Lower leg skin (tissue), 4 donors: ENCODE measurements at regions not wholly inside any gene's neighbourhood (a gene's known extent, or its start where the extent isn't known, plus 50 kb on each side); places are given as distances from the start of the nearest gene placed in this dataset.

ENCODE experiments used
- DNase-seq, 2 donors: peaks; one replicate each; pipeline ENCODE4 v3.0.0-alpha.2; 2019; ENCODE audit warnings: low spot score in 2 of 2
- H3K4me3 ChIP-seq: fragments of 200-600 bp; sonication (generic); 2 replicates; pipeline ENCODE4 v1.5.1; 2017; ENCODE audit warnings: mild to moderate bottlenecking, low read depth; ENCODE audit not compliant: poor library complexity, severe bottlenecking
- POLR2A ChIP-seq, 2 donors: fragments of 450-650 bp; IDR thresholded peaks; one replicate each; pipeline ENCODE4 v1.6.1; 2016 to 2017; ENCODE audit warnings: antibody characterized with exemption in 2 of 2, mild to moderate bottlenecking in 1 of 2, moderate library complexity in 1 of 2
- WGBS, 2 donors: methylation state at CpG; one replicate each; pipeline ENCODE4 v1.1.5; 2018; 5-methylcytosine and 5-hydroxymethylcytosine counted together
- intact Hi-C: fragments of 100-400 bp; cut with DNase I; formaldehyde crosslinking; loops from one replicate; pipeline ENCODE4 v1.15.0; 2023; ENCODE audit warnings: low total_unique reads
- TF ChIP-seq, protein P1 (sequence below), 3 donors: fragments of 450-650 bp; IDR thresholded peaks; one replicate each; pipeline ENCODE4 v1.5.1; 2016; ENCODE audit warnings: antibody characterized with exemption in 3 of 3, mild to moderate bottlenecking in 3 of 3, moderate library complexity in 2 of 3

DNA sequence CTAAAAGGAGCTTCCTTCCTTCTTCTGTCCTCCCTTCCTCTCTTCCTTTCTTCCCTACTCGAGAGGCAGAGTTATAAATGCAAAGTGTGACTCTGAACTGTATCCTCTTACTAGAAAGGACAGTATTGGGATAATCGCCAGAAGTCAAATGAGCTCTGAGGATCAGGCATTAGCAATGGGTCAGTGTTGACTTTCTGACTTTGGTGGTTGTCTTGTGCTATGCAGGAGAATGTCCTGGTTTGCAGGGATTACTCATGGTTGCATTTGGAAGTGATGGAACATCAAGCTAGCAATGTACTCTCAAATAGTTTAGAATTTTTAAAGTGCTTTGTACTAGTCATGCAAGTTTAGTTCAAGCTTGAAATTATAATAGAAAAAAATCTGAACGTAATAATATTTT lies 115.6 kb downstream of the TXNL1 start:
- no peak overlapping the region for H3K4me3 ChIP-seq
- intact Hi-C loops: loop anchor here (2.0 kb wide), 1 partner anchor 38 kb away; no protein-coding TSS in a partner anchor
- TF ChIP-seq POLR2A (IDR thresholded peaks at IDR 0.05): no peak
- TF ChIP-seq, protein P1, sequence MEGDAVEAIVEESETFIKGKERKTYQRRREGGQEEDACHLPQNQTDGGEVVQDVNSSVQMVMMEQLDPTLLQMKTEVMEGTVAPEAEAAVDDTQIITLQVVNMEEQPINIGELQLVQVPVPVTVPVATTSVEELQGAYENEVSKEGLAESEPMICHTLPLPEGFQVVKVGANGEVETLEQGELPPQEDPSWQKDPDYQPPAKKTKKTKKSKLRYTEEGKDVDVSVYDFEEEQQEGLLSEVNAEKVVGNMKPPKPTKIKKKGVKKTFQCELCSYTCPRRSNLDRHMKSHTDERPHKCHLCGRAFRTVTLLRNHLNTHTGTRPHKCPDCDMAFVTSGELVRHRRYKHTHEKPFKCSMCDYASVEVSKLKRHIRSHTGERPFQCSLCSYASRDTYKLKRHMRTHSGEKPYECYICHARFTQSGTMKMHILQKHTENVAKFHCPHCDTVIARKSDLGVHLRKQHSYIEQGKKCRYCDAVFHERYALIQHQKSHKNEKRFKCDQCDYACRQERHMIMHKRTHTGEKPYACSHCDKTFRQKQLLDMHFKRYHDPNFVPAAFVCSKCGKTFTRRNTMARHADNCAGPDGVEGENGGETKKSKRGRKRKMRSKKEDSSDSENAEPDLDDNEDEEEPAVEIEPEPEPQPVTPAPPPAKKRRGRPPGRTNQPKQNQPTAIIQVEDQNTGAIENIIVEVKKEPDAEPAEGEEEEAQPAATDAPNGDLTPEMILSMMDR (IDR thresholded peaks at IDR 0.05): no peak
- WGBS, 2 donors: 71 to 80% methylated on average over 3 of the region's 3 CpGs
- DNase-seq: no peak

DNA sequence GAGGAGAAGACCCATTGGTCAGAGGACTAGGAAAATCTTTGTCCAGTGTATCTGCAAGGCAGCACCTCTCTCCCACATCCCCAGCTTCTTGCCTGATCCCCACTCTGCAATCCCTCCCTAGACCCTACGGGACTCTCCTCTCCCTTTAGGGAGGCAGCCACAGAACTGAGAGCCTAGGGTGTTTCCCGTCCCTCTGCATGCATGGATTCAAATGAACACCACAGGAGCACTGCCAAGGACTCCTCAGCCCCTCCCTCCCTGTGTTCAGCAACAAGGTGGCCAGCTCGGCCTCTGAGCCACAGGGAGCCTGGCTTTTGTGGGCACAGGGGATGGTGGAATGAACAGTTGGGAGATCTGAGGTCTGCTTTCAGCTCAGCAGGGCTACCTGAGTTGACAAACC lies 117.1 kb downstream of the TXNL1 start:
- intact Hi-C loops: no loop called here
- DNase-seq: no peak
- WGBS, 2 donors: 67 to 71% methylated on average over 3 of the region's 3 CpGs
- H3K4me3 ChIP-seq: no peak overlapping the region
- TF ChIP-seq, protein P1 (IDR thresholded peaks at IDR 0.05): no peak
- no peak for TF ChIP-seq POLR2A (IDR thresholded peaks at IDR 0.05)

DNA sequence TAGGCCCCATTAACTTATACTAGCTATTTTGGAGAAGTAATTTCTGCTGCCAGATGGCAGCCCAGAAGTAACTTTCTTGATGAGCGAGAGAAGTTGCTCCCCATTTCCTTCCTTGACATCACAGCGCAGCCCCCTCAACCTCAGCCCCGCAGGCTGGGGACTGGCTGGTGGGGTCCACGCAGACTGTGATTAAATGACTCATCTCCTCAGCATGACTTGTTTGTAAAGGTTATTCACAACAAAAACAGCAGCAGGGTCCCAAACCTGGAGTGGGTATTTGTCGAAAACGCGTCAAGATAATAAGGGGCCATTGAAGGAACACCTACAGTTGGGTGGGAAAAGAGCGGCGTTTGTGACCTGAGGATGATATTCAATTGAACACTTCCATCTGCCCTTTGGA lies 120.6 kb downstream of the TXNL1 start:
- no peak for DNase-seq
- H3K4me3 ChIP-seq: no peak overlapping the region
- WGBS, 2 donors: 89 to 94% methylated on average over 9 of the region's 9 CpGs
- TF ChIP-seq, protein P1 (IDR thresholded peaks at IDR 0.05): no peak
- TF ChIP-seq POLR2A (IDR thresholded peaks at IDR 0.05): no peak
- intact Hi-C loops: no loop called here

DNA sequence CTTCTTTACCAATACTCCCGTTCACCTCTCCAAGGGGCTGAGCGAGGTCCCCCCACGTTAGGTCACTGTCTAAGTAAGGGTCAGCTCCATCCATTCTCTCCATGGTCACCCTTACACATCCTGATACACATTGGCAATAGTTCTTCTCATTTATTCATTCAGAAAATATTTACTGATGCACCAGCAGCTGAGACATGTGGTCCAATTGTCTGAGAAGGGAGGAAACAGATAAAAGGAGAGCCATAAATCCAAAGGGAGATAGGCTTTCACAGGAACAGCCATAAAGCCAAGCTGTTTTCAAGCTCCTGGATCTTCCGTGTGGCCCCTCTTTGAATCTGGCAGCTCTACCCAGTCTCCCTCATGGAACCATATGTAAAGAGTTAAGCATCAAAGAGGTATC lies 121.2 kb downstream of the TXNL1 start:
- no peak overlapping the region for H3K4me3 ChIP-seq
- 84 to 86% methylated on average over 4 of the region's 4 CpGs for WGBS, 2 donors
- intact Hi-C loops: no loop called here
- TF ChIP-seq POLR2A (IDR thresholded peaks at IDR 0.05): no peak
- TF ChIP-seq, protein P1 (IDR thresholded peaks at IDR 0.05): no peak
- no peak for DNase-seq

DNA sequence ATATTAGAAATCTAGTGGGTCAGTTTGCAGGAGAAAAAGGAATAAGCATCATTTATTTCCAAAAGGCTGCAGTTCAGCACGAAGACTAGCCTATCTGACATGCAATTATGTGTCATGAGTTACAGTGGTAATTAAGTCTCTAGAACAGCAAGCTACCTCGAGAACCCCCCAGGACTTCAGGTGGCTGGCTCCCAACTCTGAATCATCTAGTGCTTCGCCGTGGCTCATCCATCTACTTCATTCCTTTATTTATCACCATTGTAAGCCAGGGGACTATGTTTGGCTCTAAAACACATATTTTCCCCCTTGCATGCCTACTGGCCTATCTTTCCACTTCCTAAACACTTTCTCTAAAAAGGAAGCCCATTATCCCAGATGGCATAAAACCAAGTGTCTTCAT lies 121.6 kb downstream of the TXNL1 start:
- TF ChIP-seq POLR2A (IDR thresholded peaks at IDR 0.05): no peak
- TF ChIP-seq, protein P1 (IDR thresholded peaks at IDR 0.05): no peak
- DNase-seq: no peak
- H3K4me3 ChIP-seq: no peak overlapping the region
- WGBS, 2 donors: 35 to 48% methylated on average over 4 of the region's 4 CpGs
- intact Hi-C loops: no loop called here

DNA sequence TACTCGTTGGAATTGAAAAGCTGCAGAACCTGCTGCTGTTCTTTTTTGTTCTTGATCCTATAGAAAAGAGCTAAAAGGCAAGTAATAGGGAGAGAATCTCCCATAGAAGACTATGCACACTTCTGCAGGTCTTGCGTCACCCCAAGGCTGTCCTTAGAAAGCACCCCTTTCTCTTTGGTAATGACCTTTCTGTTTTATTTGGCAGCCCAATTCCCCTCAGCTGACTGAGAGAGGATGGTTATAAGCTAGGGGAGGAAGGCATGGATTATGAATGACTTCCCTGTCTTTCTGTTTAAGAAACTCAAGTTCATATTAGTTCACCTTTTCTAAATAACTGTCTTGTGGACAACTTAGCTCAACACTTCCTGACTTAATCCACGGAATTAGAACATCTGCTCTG lies 122.9 kb downstream of the TXNL1 start:
- intact Hi-C loops: no loop called here
- no peak for DNase-seq
- TF ChIP-seq POLR2A (IDR thresholded peaks at IDR 0.05): no peak
- TF ChIP-seq, protein P1 (IDR thresholded peaks at IDR 0.05): no peak
- WGBS, 2 donors: 74 to 76% methylated on average over 3 of the region's 3 CpGs
- H3K4me3 ChIP-seq: no peak overlapping the region
